Testis (tissue), 2 donors: ENCODE measurements at regions not wholly inside any gene's neighbourhood (a gene's known extent, or its start where the extent isn't known, plus 50 kb on each side); places are given as distances from the start of the nearest gene placed in this dataset.

ENCODE experiments used
- CTCF ChIP-seq, 3 experiments: fragments of 450-650 bp in 2 of 3; fragments of 200-600 bp in 1 of 3; sonication (generic) in 1 of 3; IDR thresholded peaks; one replicate each; pipeline ENCODE4 v1.5.1; 2016 to 2019; ENCODE audit warnings: antibody characterized with exemption in 3 of 3, mild to moderate bottlenecking in 2 of 3, moderate library complexity in 1 of 3
- POLR2A ChIP-seq: fragments of 450-650 bp; IDR thresholded peaks from one replicate; pipeline ENCODE4 v1.6.1; 2017; ENCODE audit warnings: antibody characterized with exemption, mild to moderate bottlenecking, moderate library complexity

GRCh38 chr5:92508271-92508670, 1072.7 kb downstream of the NR2F1-AS1 start:
- TF ChIP-seq CTCF (IDR thresholded peaks at IDR 0.05) = no peak
- no peak for TF ChIP-seq POLR2A
